Fibroblast of skin of left quadriceps (primary cell): ENCODE measurements at regions not wholly inside any gene's neighbourhood (a gene's known extent, or its start where the extent isn't known, plus 50 kb on each side); places are given as distances from the start of the nearest gene placed in this dataset.
"Not testable (repeated sequence)": the region's sequence is repeated elsewhere in the genome, so short reads cannot be mapped to it uniquely, and the experiment has no call there.

Source experiments
- DNase-seq, 2 experiments: peaks; one replicate each; pipeline ENCODE4 v3.0.0-alpha.2; 2013; ENCODE audit warnings: low read depth in 2 of 2

DNA sequence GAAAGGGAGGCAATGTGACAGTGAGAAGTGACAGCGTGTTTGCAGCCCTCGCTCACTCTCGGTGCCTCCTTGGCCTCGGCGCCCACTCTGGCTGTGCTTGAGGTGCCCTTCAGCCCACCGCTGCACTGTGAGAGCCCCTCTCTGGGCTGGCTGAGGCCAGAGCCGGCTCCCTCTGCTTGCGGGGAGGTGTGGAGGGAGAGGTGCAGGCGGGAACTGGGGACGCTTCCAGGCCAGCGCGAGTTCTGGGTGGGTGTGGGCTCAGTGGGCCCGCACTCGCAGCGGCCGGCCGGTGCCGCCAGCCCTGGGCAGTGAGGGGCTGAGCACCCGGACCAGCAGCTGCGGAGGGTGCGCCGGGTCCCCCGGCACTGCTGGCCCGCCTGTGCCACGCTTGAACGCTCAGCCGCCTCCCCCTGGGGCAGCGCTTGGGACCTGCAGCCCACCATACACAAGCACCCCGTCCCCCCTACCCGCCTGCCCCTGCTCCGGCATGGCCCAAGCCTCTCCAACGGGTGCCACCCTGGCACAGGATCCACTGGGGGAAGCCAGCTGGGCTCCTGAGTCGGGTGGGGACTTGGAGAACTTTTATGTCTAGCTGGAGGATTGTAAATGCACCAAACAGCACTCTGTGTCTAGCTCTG, 1142.8 kb upstream of the INTU start:
- no peak for DNase-seq

DNA sequence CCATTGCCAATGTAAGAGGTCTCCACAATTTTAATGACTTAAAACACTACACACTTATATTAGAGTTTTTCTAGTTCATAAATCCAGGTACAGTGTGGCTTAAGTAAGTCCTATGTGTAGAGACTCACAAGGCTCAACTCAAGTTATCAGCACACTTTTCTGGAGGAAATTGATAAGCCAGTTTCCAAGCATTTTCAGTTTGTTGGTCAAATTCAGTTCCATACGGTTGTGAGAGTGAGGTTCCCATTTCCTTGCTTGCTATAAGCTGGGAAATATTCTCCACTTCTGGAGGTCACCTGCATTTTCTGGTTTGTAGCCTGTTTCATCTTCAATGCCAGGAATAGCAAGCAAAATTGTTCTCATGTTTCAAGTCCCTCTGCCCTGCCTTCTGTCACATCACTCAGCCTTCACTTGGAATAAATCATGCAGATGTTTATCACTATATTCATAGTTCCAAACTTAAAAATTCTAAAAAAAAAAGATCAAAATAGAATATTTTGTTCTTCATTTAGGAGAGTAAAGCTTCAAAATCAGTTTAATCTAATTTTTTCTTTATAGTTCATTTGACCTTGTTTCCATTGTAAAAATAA, 1137.5 kb upstream of the INTU start:
- no peak for DNase-seq

DNA sequence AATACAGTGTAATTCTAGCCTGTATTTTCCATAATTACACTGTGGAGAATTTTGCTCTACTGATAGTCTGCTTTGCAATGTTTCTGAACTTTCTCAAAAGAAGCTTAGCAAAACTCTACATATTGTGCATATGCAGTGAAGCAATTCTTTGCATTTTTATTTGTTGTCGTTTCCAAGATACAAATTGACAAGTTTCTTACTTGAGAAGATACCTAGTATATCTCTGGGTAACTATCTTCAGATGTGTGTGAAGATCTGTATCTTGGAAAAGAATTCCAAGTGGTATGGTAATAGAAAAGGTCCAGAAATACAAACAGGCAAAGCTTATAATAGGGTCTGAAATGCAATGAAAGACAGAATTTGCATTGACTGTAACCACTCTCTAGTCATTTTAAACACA, 1119.8 kb upstream of the INTU start:
- no peak for DNase-seq

DNA sequence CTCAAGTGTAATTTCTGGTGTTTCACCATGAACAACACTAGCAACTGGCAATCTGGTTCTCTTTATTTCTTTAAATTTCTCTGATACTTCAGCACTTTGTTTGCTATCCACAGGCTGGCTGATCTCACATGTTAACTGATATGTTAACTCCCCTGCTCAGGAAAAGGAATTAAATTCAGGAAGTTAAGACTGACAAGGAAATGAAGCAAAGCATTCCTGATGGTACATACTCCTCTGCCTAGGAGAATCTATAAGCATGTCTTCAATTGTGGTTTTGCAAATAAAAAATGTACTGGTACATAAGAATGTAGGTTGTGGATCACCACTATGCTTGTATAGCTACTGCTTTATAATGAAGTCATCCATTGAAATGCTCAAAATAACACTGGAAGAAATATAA, 1119.2 kb upstream of the INTU start:
- peak; percentile 35 to 39 for DNase-seq

DNA sequence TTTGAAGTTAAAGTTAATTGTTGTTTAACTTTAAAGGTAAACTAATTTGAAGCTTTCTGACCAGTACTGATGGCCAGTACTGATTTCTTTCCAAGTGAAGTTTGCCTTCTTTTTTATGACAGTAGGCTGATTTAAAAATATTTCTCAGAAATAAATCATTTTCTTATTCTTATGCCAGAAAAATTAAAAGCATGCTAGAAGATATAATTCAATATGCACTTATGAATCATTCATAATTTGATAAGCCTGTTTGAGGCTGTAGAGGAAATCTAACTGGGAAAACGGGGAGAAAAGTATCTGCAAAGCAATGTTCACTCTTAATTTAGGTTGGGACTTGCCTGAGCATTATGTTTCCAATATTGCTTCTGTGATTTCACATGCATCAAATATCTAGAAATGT, 1112.0 kb upstream of the INTU start:
- no peak for DNase-seq

DNA sequence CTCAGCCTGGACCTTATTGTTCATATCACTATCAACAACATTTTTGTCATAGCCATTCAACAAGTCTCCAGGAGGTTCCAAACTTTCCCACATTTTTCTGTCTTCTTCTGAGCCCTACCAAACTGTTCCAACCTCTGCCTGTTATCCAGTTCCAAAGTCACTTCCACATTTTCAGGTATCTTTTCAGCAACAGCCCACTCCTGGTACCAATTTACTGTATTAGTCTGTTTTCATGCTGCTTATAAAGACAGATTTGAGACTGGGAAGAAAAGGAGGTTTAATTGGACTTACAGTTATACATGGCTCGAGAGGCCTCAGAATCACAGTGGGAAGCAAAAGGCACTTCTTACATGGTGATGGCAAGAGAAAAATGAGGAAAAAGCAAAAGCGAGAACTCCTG, 1107.4 kb upstream of the INTU start:
- DNase-seq: not testable (repeated sequence)

DNA sequence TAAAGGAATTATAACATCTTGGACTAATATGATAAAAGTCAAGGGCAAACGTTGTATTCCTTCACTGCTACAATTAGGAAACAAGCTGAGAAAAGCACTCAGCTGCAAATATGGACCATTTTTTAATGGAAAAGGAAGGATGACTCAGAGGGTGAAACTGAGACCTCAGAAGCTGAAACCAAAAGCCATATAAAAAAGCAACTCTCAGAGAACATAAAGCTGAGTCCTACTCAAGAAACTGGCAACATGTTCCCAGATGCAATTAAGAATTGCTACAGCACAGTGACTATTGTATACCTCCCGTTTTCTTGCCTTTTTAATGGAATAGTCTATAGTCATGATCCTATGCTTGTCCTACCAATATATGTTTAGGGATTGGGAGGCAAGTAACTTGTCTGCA, 1106.4 kb upstream of the INTU start:
- no peak for DNase-seq

DNA sequence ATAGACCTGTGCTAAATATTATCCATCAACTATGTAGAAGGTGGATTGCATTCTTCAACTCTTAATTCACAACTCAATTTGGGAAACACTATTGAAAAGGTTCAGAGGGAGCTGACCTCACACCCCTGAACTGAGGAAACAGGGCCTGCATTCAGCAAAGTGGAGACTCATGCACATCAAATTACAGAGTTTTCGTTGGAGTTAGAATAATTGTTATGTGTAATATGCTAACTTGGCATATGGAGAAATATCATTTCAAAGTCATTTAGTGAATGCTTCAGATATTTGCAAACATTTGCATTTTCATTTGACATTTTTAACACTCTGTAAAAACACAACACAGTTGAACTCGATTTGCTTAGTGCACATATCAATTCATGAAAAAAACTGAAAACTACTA, 1102.8 kb upstream of the INTU start:
- DNase-seq: no peak

DNA sequence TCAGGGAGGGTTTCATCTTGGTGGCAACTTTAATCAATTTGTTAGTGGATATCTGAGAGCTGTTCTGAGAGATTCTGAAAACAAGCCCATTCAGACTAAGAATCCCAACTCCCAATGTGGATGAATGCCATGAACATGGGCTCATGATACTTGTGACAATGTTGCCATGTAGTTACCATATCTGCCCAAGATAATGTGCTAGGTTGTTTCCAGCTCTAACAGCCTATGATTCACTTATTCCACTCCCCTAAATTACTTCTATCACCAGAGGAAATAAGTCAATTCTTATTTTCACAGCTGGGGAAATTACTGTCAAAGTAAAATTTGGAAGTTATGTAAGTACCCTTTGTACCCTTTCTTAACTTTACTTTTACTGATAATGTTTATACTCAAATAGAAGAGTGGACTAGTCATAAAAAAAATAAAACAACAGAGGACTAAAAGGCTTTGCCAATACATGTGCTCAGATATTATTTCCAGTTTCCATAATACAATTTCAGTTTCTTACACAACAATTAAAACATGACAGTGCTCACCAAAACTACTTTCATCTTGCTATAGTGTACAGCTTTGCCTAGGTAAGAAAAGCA, 1101.7 kb upstream of the INTU start:
- no peak for DNase-seq

DNA sequence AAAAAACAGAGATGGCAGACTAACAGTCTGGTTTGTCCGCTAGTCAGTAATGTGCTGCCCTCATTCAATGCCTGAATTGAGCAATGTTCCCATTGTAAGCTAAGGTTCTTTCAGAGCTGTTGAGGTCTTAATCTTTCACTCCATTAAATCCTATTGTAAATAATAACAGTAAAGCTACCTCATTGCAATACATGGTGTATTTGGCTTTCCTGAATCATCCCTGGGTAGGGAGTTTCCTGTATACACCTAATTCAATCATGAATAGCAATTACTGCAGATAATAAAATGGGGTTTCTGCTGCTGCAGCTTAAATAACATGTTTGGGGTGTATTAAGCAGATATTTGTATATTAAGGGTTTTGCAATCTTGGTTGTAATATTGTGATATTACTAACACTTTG, 1100.2 kb upstream of the INTU start:
- no peak for DNase-seq

DNA sequence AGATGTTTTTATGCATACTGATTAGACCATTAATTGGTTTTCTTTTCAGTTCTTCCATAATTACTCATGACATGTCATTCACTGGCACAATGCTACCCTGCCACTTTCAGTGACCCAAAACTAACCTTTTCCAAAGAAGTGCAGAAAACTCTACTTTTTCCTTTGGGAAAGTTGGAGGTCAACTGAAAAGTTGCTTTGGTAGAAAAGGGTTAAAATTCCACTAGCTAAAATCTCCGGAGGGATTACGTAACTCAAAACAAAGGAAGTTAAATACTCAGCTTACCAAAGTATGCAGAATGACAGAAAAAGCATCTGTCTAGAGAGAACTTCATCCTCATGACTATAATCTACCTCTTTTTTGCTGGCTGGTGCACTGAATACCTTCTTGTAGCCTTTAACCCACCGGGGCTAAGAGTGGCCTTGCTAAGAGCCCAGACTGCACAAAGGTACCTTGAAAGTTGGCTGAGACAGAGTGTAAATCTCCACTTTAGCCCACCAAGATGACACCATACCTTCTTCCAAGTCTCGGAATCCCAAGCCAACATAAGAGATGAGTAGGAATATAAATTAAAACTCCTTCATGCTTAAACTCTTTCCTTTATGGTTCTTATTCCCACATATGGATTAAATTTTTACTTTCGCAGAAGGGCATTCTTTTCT, 1099.5 kb upstream of the INTU start:
- peak; percentile 18 to 33 for DNase-seq

DNA sequence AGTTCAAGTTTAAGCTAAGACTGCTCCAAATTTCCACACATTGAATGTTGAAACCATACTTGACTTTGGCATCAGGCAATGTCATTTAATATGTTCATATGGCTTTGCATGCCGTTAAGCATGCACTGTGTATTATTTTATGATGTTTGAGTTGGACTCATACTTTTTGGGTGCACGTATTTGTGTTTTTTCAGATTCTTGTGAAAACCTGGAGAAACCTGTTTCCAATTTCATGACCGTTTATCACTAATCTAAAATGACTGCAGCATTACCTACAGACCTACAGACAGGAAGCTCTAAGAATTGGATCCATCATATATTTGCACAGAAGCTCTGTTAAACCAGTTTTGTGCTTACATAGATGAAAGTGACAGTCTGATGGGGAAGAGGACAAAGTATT, 1093.0 kb upstream of the INTU start:
- DNase-seq: no peak

DNA sequence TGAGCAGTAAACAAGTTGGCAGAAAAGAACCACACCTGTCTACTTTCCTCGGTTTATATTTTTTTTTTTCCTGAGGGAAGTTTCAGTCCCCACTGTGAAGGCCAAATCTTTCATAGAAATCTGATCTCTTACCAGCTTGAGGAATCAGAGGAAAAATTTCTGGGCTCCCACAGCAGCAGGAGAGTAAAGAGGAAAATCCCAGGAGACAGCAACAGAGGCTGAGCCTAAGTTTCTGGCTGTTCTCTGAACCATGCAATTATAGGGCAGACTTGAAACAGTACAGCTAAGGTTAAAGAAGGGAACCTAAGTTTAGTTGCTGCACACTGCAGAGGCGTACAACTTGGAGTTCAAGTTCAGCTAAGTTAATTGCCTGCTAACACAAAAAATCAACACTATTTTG, 1090.9 kb upstream of the INTU start:
- DNase-seq: no peak

DNA sequence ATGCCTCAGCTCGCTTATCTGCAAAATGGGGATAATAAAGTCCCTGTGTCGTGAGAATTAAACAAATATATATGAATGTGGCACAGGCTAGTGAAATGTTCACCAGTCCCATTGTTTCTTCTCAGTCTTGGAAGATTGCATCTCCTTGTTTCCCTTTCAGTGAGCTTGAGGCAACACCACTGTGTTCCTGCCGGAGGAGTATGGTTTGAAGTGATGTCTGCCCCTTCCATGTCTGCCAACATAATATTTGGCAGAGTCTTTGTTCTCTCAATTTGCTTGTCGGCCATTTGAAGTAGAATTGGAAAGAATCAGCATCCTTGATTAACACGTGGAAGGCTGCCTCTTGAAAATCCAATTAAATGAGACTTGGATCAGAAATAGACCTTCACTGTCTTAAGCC, 1088.5 kb upstream of the INTU start:
- no peak for DNase-seq

DNA sequence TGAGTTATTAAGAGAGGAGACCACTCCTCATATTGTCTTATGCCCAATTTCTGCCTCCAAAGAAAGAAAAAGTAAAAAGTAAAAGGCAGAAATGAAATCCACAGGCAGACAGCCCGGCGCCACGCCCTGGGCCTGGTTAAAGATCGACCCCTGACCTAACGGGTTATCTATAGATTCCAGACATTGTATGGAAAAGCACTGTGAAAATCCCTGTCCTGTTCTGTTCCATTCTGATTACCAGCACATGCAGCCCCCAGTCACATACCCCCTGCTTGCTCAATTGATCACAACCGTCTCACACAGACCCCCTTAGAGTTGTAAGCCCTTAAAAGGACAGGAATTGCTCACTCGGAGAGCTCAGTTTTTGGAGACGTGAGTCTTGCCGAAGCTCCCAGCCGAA, 1086.6 kb upstream of the INTU start:
- DNase-seq: not testable (repeated sequence)

DNA sequence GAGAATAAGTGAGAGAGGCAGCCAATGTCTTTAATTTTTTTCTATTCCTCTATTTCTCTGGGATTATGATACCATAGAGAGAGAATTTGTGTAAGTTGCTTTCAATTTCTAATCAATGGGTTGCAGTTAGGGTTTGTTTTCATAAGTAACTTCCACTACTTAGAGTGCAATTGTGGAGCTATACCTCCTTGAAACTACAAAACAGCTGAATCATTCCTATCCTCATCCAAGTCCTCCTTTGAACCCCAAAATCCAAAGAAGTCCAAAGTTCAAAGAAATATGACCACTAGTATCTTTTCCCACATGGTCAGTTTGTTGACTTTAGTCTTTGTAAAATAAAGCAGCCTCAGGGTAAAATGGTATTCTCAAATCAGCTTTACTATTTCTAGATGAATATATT, 1085.4 kb upstream of the INTU start:
- DNase-seq: no peak

DNA sequence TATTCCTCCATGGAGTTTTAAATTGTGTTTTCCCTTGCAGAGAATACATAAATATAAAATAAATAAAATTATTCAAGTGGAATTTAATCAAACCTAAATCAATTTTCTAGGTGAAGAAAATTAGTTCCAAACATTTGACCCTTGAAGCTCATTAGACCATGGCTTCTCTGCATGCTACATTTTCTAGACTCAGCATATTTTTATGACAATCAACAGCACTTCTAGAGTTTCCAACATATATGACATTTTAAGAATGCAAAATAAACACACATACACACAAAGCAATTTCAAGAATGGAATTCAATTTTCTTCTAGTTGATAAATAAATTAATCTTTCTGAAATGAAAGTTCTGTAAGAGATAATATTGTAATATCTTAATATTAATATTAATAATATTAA, 1083.9 kb upstream of the INTU start:
- DNase-seq: no peak

DNA sequence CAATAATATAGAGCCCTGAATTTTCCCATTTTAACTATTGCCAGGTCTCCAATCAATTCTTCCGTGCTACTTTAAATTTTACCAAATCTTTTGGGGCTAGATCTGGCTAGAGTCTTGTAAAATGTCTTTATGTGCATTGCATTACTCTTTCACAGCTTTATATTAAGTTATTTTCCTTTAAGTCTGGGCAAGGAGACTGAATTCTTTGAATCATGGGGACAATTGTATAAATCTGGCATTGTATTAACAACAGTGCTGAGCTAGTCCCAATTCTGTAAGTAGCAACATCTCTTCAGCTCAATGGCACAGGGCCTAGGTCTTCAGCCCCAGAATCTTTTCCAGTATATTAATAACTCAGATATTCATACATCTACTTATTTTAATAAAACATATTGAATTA, 1080.4 kb upstream of the INTU start:
- DNase-seq: no peak

DNA sequence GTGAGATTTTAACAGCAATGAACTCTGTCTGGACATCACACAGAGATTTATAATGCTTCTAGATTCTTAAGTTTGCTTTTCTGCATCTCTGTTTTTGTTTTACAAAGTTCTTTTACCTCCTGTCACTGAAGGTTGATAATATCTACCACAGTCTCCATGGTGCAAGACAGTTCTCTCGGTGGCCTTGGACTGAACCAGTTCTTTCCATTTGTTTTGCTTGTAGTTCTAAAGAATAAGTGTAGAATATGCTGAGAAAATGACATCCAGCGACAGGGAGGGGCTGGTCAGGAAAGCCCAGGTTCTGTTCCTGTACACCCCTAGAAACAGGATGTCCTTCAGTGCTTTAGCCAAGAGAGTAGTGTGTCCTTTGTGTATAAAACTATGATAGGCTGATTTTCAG, 1079.5 kb upstream of the INTU start:
- no peak for DNase-seq

DNA sequence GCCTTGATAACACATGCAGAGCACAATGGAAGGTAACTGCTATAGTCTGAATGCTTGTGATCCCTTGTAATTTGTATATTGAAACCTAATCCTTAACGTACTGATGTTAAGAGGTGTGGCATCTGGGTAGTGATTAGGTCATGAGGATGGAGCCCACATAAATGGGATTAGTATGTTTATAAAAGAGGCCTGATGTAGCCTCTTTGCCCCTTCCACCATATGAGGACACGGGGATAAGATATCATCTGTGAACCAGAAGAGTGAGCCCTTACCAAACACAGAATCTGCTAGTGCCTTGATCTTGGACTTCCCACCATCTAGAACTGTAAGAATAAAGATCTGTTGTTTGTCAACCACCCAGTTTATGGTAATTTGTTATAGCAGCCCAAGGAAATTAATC, 1074.2 kb upstream of the INTU start:
- DNase-seq: no peak

DNA sequence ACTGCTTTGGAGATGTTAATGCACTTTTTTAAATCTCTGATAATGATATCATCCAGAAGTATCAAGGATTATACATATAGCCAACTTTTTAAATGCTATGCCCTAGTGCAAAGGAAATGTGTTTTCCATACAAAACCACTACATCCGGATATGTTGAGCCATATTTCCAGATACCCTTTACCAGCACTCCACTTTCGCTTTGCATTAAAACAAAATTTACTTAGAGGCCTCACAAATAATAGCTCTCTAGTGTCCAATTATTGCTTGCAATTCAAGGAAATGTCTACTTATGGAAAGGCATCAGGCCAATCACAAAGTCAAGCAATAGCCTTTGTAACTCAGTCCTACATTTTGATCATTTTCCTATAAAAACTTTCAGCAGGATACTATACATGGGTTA, 1072.8 kb upstream of the INTU start:
- DNase-seq: no peak

DNA sequence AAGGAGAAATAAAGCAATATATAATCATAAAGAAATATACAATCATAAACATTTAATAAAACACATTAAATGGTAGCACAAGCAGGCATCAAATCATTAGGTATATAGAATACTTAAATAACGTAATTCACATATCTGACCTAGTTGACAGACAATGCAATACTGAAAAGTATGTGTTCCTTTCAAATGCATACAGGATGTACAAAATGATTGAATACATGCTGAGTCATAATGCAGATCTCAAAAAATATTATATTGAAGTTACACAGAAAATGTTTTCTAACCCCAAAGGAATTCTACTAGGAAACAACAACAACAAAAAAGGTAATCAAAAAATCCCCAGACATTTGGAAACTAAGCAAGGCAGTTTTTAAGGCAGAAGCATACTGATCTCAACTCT, 1072.0 kb upstream of the INTU start:
- no peak for DNase-seq

DNA sequence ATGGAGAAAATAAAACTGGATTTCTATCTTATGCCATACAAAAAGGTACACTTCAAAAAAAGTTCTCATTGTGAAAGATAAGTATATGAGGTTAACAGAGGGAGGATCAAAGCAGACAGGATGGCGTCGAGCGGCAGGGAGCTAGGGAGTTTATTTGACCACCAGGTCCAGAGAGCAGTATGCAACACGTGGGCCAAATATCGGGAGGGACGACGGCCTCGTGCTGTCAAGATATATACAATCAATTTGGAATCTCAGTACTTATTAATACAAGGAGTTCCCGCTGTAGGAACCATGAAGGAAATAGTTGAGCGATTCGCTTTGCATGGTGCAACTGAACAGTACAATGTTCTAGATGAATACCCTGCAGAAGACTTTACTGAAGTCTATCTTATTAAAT, 1069.4 kb upstream of the INTU start:
- no peak for DNase-seq
